AG10803 (cell line): ENCODE measurements at regions not wholly inside any gene's neighbourhood (a gene's known extent, or its start where the extent isn't known, plus 50 kb on each side); places are given as distances from the start of the nearest gene placed in this dataset.

ENCODE experiments used
- DNase-seq: peaks from one replicate; pipeline ENCODE4 v3.0.0; 2010; ENCODE audit warnings: low read depth
- H3K4me3 ChIP-seq: 2 replicates; pipeline ENCODE4 v1.5.1; 2011; ENCODE audit warnings: mild to moderate bottlenecking, low read length, control low read depth
- CTCF ChIP-seq: conservative IDR thresholded peaks from 2 replicates; pipeline ENCODE4 v1.5.1; 2011; ENCODE audit warnings: mild to moderate bottlenecking, low read length, control low read depth, inconsistent platforms

GRCh38 chr16:35414139-35414538 is 1954.7 kb downstream of the TP53TG3F start:
- DNase-seq, result no peak
- no peak for TF ChIP-seq CTCF
- H3K4me3 ChIP-seq, result no peak overlapping the region

DNA sequence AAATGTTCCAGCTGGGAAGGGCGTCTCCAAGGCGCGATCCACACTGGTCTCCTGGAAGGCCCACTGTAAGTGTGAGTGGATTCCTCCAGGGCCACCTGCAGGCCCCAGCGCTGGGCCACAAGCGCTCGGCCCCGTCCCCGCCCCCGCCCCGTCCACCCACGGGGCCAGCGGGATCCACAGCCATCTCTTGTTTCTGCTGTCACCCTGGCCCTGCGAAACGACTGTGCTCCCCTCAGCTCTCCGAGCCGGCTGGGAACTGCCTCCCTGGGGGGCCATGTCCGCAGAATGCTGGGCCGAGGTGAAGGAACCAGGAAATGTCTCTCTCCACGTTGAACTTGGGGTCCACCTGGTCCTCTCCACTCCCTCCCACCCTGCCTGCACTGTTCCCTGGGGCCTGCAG is 1955.2 kb downstream of the TP53TG3F start:
- no peak for DNase-seq
- H3K4me3 ChIP-seq, result no peak overlapping the region
- TF ChIP-seq CTCF, result no peak

DNA sequence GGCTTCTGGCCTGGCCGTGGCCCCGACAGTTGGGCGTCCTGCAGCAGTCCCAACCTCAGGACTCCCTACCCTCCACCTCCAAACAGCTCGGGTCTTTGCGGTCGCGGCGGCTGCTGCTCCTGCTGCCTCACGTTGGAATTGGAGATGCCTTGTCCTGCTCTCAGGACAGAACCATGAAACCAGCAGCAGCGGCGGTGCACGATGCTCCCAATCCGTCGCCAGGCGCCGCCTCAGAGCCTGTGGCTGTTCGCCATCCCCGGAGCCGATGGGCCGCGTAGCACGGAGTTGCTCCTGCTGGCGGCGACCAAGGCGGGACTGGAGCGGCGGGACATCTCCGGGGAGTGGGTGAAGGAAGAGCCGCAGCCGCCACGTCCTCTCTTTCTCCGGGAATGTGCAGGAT is 1965.9 kb downstream of the TP53TG3F start:
- no peak for DNase-seq
- no peak overlapping the region for H3K4me3 ChIP-seq
- TF ChIP-seq CTCF, result no peak

GRCh38 chr16:35431829-35432663 is 1972.6 kb downstream of the TP53TG3F start:
- H3K4me3 ChIP-seq, result no peak overlapping the region
- DNase-seq, result no peak
- TF ChIP-seq CTCF, result peak; percentile 35

DNA sequence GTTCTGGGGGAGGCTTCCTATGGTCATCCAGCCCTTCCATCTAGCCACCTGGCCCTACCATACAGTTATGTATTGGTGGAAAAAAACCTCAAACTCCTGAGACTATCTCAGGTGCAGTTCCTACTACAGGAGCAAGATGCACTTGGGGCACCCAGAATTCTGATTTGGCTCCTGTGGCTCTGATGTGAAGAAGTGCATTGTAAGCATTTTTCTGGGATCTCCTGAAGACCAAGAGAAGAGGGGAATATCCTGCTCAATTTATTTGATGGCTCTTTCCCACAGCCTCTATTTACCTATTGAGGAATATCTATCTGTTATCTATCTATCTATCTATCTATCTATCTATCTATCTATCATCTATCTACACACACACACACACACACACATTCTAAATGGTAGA is 1981.5 kb downstream of the TP53TG3F start:
- H3K4me3 ChIP-seq, result no peak overlapping the region
- DNase-seq, result no peak
- TF ChIP-seq CTCF, result no peak

- no peak for DNase-seq
- no peak for TF ChIP-seq CTCF
- H3K4me3 ChIP-seq, result no peak overlapping the region
Measured at GRCh38 chr16:35447010-35447558, 1987.7 kb downstream of the TP53TG3F start.

DNA sequence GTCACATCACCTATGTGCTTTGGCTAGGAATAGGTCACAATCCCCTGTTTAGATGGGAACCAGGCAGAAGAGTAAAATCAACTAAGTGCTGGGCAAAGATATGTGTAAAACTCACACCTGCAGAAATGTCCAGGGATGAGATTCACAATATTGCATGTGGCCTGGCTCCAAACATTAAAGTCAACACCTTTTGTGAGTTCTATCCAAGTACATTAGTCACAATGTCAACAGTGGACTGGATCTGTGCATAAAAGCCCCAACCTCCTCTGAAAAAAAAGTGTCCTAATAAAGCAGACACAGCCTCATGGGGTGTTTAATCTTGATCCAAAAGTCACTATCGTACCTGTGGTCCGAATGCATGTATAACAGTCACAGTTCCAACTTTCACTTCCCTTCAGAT is 1990.3 kb downstream of the TP53TG3F start:
- no peak for DNase-seq
- TF ChIP-seq CTCF, result no peak
- H3K4me3 ChIP-seq, result no peak overlapping the region
